ENCODE measurements at regions not wholly inside any gene's neighbourhood (a gene's known extent, or its start where the extent isn't known, plus 50 kb on each side); places are given as distances from the start of the nearest gene placed in this dataset.
"Not testable (repeated sequence)": the region's sequence is repeated elsewhere in the genome, so short reads cannot be mapped to it uniquely, and the experiment has no call there.

DNA sequence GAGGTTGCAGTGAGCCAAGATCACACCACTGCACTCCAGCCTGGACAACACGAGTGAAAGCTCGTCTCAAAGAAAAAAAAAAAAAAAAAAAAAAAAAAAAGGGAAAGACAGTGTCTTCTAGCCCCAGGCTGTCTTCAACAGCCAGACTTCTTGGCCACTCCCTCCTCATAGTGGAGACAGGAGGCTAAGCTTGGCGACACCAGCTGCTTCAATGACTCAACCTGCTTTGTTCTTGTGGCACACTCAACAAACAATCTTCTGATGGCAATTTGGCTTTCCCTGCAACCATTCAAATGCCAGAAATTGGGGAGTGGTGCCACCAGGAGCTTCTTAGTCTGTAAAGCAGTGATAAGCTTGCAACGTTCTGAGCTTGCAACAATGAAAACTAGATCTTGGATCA, 290.4 kb upstream of the DYNLRB2 start:
- DNase-seq = no peak

DNA sequence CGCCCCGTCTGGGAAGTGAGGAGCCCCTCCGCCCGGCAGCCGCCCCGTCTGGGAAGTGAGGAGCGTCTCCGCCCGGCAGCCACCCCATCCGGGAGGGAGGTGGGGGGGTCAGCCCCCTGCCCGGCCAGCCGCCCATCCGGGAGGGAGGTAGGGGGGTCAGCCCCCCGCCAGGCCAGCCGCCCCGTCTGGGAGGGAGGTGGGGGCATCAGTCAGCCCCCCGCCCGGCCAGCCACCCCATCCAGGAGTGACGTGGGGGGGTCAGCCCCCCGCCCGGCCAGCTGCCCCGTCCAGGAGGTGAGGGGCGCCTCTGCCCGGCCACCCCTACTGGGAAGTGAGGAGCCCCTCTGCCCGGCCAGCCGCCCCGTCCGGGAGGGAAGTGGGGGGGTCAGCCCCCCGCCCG, 297.5 kb upstream of the DYNLRB2 start:
- DNase-seq = not testable (repeated sequence)

DNA sequence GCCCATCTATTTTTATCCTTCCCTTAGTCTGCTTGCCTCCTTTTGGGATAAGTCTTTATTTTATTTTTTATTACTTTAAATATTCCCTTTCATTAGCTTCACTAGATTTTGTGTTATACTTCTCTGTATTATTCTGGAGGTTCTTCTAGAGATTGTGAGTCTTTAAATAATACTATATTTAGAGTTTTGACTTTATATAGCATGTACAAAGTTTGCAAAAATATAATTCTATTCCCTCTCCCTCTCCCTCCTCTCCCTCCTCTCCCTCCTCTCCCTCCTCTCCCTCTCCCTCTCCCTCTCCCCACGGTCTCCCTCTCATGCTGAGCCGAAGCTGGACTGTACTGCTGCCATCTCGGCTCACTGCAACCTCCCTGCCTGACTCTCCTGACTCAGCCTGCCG, 298.5 kb upstream of the DYNLRB2 start:
- not testable (repeated sequence) for DNase-seq

DNA sequence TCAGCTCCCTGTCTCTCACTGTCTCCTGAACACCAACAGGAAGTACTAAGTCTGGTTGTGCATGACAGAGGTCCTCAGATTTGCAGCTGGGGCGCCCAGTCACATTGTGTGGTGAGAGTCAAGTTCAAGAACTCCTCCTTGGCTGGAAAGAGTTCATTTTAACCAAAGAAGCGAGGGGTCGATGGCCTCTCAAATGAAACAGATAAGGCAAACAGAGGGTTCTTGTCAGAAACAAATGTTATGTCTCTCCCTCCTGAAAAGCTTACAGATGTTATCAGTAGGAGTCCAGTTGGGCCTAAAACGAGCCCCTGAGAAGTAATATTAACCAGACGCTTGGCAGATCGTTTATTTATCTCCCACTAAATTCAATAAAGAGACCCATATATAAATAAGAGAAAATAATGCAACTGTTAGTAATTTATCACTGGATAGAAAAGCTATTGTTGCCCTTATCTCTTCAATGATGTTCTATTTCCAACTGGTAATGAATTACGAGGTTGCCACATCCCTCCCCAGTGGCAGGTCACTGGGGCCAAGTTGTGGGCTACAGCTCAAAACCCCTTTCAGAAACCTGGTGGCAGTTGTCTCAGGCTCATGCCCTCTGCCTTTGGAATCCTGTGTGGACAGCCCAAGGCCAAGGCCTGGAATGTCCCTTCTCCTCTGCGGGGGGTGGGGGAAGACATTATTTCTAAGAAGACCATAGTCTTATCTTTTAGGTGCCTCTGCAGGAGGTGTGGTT, 307.5 kb upstream of the DYNLRB2 start:
- DNase-seq = no peak

DNA sequence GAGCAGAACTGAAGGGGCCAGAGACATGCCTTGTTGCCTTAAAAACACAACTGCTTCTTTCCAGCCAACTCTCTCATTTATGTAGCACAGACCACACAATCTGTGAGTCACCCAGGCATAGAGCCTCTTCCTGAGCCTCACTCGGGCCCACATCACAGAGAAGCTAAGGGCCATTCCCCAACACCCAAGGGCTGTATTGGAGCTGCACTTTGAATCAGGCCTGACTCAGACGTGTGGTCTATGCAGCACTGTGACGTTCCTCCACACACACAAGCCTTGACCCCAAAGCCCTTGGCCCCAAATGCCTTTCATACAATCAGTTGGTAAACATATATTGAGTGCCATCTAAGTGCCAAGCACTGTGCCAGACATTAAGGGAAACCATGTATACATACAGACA, 308.9 kb upstream of the DYNLRB2 start:
- no peak for DNase-seq

DNA sequence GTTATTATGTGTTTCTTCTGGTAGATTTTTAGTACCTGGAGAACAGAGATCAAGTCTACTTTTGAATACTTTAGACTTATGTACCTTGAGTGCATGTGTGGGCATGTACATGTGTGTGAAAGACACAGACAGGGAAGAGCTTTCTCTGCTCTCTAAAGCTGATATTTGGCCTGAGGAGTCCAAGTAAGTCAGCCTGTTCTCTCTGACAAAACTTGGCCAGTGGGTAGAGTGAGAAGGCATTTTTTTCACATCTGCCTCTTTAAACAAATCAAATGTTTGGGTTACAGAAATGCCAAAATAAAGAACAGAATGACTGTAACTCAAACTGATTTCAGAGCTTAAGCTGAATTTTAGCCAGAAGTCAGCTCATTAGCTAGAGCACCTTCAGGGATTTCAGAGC, 309.7 kb upstream of the DYNLRB2 start:
- DNase-seq = no peak

DNA sequence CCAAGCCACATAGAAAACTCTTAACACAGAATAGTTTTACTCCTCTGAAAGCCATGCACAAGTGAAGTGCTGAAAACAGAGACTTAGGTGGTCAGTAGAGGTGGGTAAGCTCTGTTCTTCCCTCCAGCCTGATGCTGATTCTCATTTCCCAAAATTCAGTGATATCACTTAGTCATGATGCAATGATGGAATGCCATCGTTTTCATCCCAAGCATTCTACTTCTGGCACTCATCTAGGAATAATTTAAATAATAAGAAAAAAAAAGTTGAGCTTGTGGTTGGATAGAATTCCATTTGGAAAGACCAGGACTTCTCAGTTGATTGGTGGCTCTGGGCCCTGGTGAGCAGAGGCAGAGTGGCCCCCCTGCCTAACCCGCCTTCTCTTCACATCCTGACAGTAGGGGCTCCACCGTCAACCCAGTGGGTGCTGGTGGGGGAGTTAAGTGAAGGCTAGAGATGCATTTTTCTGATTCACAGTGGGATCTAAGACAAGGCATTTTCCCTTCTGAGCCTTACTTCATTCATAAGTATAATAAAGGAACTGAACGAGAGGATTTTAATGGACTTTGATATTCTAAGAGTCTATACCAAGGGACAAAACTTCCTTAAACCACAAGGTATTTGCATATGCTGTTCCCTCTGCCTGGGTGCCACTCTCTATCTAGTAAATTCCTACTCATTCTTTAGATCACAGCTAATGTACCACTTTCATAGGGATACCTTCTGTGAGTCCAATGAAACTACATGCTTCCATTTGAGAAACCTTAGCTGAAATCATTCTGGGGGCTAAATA, 310.3 kb upstream of the DYNLRB2 start:
- DNase-seq = no peak

DNA sequence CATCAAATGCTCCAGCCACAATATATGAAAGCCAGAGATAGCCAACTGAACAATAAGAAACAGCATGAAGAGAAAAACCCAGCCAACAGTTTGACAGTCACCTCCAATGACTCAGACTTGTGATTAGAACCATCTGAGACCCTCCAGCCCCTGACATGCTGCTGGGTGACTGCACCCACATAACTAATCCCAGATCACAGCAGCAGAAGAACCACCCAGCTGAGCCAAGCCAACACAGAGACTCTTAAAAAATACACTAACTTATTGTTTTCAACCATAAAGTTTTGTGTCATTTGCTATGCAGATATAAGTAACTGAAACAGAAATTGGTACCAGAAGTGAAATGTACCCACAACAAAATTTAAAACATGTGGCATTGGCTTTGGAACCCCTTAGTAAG, 314.3 kb upstream of the DYNLRB2 start:
- DNase-seq = no peak

DNA sequence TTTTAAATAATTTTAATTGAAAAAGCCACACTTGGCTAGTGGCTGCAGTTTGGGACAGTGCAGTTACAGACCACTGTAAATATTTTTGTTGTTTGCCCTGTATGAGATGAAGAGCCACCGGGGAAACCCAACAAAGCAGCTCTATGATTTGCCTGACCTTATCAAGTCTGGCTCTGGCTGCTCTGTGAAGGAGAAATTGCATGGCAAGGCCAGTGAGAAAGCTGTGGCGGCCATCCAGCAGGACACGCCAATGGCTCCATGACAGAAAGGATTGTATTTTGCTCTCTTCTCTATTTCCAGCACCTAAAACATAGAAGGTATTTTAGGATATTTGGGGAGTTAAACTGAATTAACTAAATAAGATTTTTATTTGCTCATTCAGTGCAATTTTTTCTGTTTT, 330.0 kb upstream of the DYNLRB2 start:
- DNase-seq = no peak

DNA sequence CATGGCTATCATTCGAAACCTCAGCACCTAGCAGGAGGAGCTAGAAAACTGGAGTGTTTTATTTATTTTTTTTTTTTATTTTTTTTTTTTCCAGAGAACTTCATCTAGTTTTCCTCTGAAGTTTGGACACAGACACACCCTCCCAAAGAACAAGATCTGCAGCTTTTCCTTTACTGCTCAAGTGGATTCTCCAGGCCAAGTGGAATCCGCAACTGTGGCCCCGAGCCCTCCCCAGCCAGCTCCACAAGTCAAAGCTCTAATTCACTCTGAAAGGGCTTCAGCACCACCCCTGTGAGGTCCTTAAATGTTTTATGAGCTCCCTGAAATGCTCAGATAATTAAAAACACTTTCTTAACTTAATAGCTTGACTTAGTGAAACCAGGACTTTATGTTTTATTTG, 332.1 kb upstream of the DYNLRB2 start:
- no peak for DNase-seq

DNA sequence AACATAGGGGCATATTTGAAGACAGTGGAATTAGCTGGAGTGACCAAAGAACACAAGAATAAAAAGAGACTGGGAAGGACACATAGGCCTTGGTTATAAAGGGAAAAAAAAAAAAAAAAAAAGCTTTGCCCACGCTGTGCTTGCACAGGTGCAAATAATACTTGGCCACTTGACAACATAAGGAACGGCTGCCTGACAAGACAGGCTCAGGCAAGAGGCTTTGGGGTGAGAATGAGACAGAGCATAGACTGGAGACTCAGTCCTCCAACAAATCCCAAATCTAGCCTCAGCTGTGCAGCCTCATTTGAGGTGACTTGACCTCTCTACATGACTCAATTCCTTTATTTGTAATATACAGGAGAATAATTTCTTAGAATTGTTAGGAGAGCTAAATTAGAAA, 332.8 kb upstream of the DYNLRB2 start:
- no peak for DNase-seq

DNA sequence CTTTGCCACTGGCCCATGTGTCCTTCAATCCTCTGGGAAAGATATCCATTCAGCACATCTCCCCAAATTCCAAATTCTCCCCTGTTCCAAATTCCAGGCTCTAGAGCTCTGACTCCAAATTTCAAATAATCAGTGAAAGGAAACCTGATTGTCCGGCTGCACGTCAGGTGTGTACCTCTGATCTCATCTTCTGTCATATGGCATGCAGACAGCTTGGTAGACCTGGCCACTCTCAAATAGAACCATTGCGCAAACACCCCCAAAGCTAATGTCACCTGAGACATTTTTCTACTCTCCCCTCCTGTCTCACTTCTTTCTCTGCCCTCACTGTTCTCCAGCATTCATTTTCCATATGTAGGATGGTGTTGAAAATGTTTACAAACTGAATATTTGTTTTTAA, 337.0 kb upstream of the DYNLRB2 start:
- DNase-seq = no peak

DNA sequence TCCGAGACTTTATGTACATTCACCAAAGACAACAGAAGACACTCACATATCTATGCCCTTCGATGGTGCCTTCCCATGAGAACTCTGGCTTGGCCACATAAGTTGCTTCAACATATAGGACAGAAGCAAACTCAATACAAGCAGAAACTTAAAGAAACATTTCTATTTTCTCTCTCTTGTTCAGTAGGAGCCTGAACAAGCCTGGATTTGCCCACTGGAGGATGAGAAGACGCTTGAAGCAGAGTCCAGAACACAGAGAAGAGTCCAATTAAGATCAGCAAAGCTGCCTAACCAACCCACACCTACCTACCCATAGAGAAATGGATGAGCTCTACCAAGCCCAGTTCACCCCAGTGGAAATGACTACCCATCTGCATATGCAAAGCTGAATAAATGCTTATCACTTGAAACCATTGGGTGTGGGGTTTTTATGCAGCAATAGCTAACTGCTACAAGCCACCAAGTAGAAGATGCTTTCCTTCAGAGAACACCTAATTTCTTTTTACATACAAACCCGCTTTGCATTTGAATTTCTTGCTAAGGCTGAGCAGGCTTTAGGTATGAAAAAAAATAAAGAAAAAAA, 337.9 kb upstream of the DYNLRB2 start:
- no peak for DNase-seq

DNA sequence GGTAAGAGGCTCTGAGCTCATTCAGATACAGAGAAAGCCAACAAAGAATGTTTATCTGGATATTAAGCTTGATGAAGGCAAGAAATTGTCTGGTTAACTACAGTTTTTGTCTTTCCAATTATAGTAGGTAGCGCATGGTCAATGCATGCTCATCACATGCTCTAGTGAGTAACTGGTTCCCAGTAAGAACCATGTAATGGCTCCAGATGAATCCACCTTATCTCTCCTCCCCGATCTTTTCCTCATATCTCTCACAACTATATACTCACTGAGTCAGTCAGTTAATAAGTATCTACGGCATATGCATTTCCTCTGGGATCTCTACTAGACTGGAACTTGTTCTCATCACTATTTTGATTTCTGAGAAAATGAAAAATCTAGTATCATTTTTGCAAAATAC, 340.7 kb upstream of the DYNLRB2 start:
- DNase-seq = no peak

DNA sequence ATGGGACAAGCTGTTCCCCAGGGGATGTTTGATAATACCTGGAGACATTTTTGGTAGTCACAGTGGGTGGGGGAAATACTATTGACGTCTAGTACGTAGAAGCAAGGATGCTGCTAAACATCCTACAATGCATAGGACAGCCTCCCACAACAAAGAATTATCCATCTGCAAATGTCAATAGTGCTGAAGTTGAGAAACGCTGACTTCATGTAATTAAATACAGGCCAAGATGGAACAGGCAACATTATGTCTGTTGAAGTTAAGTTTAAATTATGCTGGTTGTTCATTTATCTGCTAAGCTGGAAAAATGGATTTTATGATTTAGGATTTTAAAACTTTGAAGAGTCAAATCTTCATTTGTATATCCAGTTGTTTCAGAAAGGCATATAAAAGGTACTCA, 341.2 kb upstream of the DYNLRB2 start:
- DNase-seq = no peak

DNA sequence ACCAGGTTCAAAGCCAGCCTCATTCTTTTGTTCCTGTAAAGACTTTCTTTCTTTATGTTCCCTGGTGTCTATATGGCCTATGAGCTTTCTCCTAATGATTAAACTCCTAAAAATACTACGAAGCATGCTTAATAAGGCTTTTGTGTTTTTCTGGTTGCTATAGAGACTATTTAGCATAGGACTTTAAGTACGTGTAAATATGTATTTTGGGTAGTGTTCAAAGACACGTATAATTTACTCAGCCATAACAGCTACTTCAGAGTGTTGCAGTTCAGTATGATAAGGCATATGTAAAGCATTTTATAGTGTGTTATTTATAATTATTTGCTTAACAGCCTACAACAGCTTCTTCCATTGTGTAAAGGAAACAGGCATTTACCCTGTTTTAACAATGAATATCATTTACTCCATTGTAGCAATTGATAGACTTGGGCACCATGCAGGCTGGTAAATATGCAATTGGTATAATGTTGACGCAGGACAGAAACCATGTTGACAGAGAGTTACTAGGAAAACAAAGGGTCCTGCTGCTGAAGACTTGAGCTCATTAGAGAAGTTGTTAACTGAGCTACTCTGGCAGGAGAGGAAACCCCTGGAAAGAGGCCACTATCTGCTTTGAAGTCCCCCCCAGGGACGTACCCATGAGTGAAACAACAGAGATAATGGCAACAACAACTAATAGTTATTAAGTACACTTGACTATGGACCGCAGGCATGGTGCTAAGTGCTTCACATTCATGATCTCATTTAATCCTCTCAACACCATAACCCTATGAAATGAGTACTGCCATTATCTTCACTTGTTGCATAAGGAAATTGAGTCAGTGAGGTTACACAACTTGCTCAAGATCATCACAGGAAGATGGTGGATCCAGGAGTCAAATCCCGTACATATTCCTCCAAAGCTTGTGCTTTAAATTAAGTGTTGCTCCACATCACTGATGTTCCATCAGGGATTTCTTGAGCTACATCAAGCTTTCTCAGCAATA, 342.2 kb upstream of the DYNLRB2 start:
- no peak for DNase-seq

DNA sequence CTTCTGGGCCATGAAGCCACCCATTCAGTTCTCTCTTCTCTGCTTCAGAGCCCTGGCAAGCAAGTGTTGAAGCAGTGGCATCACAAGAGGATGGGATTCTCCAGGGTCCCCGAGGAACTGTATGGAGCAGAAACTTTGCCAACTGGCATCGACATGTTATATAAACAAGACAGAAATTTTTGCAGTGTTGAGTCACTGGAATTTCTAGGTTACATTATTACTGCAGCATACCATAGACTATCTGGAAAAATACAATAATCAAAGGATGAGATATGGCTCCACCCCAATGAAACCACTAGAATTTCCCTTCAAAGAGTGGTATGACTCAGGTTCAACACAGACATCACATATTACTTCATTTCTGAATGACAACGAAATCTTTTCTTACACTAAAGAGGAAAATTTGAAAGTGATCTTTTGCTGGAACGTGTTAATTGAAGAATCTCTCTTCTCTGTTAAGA, 343.0 kb upstream of the DYNLRB2 start:
- DNase-seq = no peak

DNA sequence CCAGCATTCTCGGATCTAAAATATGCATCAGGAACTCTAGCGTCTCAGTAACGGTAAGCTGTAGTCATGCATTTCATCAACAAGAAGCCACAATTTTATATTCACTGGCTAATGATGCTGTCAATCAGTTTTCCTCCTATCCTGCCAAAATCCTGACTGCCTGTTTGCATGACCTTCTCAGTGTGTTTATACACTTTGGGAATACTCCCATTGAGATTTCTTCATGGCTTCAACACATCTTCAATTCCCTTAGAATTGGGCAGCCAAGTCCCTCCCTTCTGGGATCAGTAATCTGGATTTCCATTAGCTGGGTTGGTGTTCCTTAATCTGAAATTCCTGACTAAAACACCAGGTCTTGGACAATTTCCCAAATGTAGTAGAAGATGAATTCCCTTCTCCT, 348.9 kb upstream of the DYNLRB2 start:
- DNase-seq = no peak

DNA sequence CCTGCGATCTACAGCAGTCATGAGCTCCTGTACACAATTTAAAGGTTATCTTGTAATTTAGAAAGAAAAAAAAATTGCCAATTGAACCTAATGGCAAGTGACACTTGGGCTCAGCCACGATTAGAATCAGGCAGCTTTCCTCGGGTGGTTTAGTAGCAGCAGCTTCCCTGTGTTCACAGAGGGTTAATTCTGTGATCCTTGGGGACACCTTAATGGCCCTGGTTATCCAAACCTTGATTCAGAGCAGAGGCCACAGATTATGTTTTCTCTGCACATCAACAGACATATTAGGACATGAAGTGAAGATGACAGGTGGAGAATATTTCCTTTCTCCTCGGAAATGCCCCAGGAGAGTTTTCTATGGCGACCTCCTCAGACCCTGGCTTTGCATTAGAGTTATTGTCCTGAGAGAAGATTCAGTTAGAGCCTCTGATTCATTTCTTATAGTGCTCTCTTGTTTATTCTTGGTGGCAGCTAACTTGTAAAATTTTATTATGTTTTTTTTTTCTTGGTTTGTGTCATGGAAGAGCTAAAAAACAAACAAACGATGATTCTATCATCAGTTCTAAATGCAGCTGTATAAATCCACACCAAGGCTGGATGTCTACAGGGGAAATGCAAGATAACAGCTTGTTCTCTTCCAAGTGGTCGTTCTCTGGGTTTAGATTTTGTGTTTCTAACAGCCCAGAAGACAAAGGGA, 351.2 kb upstream of the DYNLRB2 start:
- DNase-seq = no peak

DNA sequence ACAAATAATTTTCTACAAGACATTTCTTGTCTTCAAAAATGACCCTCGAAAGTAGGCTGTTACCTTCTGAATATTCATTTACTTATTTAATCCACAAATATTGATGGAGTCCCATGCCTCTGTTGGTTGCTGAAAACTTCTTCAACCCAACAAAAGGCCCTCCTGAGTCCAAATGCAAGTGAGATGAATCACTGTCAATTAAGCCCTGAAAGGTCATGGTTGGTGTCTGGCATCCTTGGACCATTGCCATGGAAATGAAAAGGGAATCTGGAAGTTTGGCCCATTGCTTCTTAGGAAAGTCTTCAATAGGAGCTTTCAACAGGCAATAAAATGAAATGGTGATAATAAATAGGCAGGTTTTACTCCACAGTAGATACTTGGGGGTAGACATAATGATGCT, 364.7 kb upstream of the DYNLRB2 start:
- DNase-seq = no peak

DNA sequence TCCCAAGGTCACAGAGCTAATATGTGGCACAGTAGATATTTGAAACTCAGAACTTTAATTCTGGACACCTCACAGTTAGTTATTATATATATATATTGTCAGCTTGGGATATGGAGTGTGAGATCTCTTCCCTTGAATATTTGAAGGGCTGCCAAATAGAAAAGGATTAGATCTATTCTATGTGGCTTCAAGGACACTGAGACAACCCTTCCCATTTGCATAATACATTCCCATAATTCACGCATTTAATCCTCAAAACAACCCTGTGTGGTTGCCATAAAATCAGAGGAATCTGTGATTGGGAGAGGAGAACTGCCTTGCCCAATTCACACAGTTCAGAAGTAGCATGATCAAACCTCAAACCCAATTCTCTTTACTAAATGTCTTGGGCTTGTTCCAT, 365.8 kb upstream of the DYNLRB2 start:
- no peak for DNase-seq

DNA sequence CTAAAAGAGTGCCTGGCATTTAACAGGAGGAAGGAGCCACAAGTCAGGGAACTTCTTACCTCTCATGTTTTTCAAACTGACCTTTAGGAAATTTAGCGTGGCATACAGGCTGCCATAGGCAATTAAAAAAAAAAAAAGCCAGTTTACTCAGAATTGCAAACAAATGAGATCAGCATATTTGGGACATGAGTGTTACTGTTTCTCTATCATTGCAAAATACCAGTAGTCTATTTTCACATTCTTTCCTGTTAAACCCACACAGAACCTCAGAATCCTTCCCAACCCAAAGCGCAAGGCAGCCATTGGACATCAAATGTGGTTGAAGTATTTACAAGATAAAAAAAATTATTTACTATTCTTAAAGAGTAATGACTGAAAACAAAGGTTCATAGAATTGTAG, 366.4 kb upstream of the DYNLRB2 start:
- no peak for DNase-seq
